Epidermal melanocyte (primary cell): ENCODE measurements at regions not wholly inside any gene's neighbourhood (a gene's known extent, or its start where the extent isn't known, plus 50 kb on each side); places are given as distances from the start of the nearest gene placed in this dataset.
"Not testable (repeated sequence)": the region's sequence is repeated elsewhere in the genome, so short reads cannot be mapped to it uniquely, and the experiment has no call there.

Experiments used
- DNase-seq: peaks from one replicate; pipeline ENCODE4 v3.0.0; 2011; ENCODE audit warnings: low spot score; ENCODE audit not compliant: insufficient read length

DNA sequence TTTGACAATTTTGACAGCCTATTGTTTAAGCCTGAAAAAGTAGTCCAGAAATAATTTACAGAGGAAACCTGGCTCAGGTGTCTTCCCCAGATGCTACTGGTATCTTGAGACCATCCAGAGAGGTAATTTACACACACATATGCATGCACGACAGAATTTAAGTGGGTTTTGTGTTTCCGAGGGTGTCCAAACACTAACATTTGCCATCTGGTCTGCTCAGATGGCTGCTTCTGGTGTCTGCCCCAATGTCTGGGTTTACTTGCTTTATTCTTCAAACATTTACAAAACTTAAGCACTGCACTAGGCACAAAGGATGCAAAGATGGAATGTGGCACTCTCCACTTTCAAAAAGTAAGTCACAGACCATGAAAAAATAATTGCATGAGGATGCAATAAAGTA lies 226.6 kb upstream of the EGLN3 start:
- no peak for DNase-seq

DNA sequence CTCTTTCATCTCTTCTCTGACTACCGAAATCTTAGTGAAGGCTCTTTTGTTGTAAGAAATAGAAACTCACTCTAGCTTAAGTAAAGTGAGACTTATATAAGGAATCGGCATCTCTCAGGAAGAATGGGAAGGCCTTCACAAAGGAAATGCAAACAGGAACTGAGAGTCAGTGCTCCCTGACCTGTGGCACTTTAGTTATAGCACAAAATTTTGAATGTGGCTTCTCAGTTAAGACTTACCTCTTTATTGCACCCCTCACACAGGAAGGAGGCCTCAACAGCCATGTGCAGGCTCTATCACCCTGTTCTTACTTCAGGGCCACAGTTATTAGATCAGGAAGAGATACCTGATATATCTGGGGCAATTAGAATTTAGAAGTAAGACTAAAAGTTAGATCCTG lies 224.7 kb upstream of the EGLN3 start:
- no peak for DNase-seq

DNA sequence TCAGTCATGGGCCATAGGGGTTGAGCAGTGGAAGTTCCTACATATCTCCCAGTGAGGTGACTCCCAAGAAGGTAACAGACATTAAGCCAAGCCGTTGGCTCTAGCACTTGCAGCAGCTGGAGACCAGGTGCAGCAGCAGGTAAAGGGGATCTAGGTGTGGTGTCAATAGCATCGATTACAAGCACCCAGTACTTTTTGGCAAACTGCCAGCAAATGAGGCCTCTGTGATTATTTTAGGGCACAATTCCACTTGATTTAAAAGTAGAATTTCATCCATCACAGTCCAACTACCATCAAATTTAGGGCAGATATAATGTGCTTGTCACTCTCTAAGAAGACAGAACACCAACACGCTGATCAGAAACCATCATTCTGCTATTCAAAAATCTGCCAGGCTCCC lies 224.1 kb upstream of the EGLN3 start:
- DNase-seq: no peak

DNA sequence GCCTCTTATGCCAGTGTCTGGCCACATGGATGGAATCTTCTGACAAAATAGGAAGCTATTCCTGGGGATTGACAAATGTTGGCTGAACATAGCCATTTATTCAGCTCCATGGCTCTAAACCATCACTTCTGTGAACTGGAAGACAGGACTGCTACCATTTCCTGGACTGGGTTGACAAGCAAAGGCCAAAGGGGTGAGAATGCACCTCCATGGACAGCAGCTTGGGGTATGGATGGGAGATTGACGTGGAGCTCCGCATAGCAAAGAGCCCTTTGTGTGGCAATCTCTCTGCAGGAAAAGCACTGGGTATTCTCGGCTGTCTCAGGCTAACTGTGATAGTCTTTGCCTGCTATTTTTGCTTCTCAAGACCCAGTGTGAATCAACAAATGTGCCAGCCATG lies 223.0 kb upstream of the EGLN3 start:
- DNase-seq: no peak

DNA sequence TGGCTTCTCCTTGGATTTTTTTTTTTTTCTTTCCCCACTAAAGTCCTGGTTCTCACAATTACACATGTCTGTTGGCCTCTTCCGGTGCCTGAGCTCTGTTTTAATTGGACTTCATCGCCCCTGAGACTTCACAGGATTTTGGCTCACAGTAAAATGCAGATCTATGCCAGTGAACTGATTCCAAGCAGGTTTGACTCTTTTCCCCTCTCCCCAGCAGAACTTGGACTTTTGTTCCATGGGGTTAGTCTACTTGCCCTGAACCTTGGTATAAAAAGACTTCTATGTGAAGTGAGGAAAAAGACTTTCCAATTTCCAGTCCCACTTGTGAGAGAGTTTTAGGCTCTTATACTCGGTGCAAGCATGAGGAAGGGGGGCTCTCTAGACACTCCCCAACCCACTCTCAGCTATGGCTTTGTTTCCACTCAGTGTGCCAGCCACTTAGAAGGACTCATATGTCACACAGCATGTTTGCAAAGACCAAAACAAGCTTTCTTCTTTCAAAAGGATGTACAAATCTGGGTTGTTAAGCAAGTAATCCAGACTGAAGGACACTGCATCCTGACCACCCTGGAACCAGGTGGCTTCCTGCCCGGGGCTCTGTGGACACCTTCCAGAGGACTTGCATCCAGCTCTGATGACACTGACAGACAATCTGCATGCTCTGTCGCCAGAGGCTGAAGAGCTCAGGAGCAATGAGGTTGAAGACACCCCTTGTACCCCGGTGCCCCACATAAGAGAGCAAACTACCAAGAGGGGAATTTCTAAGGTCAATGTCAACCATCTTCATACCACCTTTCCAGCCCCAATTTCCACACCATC lies 221.9 kb upstream of the EGLN3 start:
- no peak for DNase-seq

DNA sequence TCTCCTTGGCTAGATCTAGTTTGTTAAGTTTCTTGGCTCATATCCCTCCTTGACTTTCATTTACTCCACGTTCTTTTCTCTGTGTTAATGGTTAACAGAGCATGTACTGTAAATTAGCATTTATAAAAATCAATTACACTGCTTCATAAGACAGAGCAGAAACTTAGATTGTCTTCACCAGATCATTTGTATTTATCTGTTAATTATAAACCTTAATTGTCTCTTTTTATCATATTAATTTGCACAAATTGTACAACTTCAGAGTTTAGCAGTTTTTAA lies 221.2 kb upstream of the EGLN3 start:
- DNase-seq: no peak

DNA sequence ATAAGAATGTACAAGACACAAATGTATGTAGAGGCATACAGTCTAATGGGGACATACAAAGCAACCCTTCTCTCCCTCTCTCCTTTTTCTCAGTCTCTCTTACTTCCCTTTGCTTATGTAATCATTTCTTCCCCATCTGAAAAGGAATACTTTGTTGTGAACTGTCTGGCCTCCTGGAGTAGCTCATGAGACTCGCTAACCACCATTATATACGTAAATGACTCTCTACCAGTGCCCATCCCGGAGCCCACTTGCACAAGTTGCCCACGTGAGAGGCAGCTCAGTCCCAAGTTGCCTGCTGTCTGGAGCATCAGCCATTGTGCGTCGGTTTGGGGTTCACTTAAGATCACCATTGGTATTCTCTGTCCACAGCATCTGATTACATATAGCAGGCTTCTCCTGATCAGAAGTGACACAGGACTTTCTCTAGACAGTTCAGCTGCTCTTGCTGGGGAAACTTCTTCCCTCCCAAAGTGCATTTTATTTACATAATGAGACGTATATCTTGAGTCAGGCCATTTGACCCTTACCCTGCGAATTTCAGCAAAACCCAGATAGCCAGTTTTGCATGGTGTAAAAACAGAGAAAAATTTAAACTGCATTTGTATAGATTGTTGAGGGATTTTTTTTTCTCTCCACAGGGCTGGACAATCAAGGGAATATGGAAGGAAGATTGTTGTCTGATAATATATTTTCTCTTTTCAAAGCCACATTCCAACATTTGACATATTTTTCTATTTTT lies 220.7 kb upstream of the EGLN3 start:
- DNase-seq: no peak

DNA sequence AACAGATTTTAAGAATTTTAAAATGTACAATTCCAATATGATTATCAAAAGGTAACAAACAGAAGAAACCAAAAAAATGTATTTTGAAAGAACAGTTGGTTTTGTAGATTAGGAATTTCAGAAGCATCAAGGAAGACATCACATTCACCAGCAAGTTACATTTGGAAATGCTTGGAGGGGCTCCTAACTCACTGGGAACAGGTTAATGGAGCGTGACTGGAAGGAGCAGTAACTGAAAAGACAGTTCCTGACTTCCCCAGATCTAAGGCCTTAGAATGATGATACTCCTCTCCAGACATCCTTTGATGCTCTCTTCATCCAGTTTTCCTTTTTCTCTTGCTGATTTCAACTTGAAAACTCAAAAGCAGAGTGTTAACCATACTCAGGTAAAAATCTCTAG lies 220.0 kb upstream of the EGLN3 start:
- no peak for DNase-seq

DNA sequence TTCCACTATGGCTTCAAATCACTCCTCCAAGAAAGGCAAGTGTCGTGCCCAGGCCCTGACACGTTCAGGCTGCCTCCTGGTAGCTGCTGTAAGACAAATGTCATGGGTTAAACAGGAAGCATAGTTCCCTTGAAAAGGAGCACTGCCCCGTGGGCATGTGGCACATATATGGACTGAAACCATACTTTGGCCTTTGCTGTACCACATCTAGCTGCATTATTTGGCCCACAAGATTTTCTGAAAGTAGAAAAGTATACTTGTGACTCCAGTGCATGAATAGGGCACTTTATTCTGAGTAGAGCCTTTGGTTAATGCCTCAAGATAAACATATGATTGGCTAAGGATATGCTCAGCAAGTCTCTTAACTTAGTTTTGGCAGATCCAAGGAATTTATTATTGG lies 218.7 kb upstream of the EGLN3 start:
- DNase-seq: peak; percentile 28

DNA sequence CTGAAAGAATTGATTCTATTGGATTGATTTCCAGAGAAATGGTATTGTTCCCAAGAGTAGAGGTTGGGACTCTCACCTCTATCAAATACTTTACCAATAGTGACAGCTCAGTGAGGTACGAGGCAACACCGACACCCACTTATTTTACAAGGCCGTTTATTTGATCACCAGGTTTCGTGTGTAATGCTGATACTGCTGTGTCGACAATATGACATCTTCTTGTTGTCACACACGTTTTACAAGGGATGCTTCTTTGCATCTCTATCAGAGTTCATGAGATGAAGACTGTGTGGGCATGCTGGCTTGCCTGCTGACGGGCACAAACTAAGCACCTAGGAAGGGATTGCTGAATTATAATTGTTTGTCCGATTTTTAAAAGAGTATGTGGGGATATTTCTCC lies 217.8 kb upstream of the EGLN3 start:
- no peak for DNase-seq

DNA sequence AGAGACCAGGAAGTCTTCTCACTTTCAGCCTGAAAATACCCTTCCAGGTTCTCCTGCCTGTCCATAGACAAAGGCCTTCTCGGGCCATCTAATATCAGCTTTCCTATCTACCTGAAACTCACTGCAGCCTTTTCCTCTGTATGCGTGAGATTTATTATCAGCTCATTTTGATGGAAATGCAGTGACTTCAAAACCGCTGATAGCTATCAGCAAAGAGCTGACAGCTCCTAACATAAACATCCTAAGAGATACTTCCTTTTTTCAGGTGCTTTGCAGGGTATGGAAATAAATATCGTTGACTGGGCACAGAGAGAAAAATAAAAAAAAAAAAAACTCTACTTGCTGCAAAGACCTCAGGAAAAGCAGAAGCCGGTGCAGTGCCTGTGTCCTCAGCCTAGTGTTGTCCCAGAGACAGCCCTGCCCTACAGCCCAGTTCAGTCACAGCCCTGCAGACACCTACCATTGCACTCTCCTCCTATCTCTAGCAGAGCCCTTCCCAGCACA lies 215.0 kb upstream of the EGLN3 start:
- no peak for DNase-seq

DNA sequence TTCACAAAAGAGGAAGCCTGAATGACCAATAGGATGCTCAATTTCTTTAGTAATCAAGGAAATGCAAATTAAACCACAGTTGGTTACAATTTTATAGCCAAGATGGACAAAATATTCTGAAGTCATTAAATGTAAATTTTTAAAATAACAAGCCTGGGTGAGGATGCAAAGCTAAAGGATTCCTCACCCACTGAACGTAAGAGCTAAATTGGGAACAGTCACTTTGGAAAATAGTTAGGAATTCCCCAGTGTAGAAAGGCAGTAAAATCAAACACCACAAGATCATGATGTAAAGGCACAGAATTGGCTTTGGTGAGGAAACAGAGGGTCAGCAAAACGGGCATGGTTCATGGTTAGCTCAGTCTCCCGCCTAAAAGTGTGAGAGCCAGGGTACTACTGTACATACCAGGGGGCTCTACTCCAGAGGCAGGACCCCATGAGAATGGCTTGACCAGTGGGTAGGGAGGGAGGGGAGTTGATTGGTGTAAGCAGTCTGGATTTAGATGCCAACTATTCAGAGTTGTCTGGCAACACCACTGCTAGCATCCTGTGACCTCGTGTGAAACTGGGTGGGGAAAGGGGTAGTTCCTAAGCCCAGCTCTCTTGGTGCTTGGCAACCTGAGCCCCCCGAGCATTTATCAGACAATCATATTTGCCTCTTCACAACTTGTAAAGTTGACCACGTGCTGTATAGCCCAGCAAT lies 213.4 kb upstream of the EGLN3 start:
- no peak for DNase-seq

DNA sequence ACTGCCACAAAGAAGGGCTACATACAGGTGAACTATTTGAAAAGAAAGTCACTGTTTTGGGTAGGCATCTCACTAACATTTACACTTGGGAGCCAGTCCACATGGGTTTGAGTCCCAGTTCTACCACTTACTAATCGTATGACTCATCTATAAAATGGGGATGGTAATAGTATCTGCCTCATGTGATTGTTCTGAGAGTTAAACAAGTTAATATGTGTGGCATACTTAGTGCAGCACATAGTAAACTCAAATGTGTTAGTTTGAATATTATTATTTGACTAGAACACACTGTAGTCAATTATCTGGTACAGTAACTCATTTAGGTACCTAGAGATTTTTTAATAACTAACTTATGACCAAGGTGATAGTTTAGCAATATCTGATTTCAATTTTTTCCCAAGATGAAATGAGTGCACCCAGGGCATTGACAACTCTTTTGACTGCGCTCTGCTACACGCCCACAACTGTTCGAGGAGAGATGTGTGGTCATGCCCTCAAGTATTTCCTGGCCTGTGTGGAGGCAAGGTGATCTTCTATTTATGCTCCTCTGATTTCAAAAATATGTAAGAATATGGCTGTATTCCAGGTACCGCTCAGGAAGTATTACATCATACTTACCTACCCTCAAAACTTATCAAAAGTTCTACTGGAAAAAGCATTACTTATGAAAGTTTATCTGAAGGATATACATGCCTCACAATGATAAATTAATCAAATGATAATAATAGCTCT lies 210.6 kb upstream of the EGLN3 start:
- no peak for DNase-seq

DNA sequence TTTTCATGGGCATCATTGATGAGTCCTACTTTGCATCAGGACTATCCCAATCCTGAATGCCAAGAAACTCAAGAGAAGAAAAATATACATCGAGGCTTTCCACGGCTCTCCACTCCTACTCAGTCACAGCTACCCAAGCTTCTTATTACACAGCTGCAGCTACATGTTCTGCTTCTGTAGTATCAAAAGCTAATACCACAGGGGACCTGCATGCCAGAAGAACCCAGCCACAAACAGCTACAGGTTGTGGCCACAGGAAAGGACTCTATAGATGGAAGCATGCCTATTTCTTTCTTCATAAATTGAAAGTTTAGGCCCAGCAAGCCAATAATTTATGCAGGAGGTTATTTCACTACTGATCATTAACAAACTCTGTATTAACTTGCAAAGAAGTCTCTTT lies 209.7 kb upstream of the EGLN3 start:
- DNase-seq: no peak

DNA sequence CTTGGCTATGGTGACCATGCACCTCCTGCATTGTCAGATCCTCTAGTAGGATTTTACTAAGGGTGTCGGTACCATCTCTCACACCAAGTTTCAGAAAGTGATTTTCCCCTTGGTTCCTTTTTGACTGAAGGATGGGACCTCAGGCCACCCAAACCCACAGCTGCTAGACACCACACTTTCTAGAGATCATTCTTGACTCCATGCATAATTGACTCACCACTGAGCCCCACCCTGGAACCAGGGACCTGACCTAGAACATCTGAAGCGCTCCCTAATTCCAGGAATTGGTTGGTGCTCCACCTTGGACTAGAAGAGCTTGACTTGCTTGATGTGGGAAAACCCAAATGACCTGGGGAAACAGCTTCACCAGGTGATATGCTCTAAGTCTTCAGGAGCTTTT lies 206.8 kb upstream of the EGLN3 start:
- no peak for DNase-seq

DNA sequence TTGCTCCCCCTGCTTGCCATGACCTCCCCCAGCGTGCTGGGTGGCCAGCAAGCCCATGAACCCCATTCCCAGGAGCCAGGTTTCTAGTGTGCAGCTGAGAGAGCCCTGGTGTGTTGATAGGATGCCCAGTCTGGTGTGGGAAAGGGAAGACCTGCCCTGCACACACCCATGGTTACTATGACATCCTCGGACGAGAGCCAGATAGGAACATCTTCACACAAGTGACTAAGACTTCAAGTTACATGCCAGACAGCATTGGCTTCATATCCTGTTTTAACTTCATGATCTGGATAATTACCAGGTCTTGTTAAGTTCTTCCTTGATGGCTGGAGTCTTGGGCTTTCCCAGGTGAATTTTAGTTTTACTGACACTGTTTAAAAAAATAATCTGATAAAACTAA lies 196.6 kb upstream of the EGLN3 start:
- no peak for DNase-seq

DNA sequence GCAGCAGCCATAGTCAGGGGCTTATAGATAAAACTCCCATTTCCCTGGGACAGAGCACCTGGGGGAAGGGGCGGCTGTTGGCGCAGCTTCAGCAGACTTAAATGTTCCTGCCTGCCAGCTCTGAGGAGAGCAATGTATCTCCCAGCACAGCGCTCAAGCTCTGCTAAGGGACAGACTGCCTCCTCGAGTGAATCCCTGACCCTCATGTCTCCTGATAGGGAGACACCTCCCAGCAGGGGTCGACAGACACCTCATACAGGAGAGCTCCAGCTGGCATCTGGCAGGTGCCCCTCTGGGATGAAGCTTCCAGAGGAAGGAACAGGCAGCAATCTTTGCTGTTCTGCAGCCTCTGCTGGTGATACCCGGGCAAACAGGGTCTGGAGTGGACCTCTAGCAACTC lies 189.3 kb upstream of the EGLN3 start:
- not testable (repeated sequence) for DNase-seq

DNA sequence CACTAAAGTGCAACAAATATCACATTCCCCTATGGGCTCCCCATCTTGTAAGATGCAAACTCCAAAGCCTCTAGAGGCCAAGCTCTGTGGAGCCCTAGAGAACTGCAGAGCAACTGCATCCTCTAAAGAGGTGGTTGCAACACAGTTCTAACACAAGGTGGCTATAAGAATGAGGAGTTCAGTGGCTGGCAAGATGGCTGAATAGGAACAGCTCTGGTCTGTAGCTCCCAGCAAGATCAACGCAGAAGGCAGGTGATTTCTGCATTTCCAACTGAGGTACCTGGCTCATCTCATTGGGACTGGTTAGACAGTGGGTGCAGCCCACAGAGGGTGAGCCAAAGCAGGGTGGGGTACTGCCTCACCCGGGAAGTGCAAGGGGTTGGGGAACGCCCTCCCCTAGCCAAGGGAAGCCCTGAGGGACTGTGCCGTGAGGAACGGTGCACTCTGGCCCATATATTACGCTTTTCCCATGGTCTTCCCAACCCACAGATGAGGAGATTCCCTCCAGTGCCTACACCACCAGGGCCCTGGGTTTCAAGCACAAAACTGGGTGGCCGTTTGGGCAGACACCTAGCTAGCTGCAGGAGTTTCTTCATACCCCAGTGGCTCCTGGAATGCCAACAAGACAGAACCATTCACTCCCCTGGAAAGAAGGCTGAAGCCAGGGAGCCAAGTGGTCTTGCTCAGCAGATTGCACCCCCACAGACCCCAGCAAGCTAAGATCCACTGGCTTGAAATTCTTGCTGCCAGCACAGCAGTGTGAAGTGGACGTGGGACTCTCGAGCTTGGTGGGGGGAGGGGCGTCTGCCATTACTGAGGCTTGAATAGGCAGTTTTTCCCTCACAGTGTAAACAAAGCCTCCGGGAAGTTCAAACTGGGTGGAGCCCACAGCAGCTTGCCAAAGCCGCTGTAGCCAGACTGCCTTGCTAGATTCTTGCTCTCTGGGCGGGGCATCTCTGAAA lies 188.6 kb upstream of the EGLN3 start:
- not testable (repeated sequence) for DNase-seq

DNA sequence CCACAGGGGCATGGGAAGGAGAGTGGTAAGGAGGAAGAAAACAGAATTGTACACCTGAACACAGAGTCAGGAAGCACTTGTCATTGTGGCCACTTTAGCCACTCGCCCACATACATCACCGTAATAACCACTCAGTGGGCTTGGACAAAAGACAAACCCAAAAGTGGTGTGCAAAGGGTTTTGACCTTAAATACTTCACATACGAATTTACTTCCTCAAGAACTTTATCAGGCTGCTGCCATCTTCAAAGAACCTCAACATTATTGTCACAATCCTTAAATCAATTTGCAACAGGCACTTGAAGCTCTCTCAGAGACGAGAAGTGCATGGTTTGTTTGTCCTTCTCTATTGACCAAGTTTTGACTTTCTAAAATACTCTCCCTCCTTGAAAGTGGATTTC lies 187.3 kb upstream of the EGLN3 start:
- DNase-seq: no peak

DNA sequence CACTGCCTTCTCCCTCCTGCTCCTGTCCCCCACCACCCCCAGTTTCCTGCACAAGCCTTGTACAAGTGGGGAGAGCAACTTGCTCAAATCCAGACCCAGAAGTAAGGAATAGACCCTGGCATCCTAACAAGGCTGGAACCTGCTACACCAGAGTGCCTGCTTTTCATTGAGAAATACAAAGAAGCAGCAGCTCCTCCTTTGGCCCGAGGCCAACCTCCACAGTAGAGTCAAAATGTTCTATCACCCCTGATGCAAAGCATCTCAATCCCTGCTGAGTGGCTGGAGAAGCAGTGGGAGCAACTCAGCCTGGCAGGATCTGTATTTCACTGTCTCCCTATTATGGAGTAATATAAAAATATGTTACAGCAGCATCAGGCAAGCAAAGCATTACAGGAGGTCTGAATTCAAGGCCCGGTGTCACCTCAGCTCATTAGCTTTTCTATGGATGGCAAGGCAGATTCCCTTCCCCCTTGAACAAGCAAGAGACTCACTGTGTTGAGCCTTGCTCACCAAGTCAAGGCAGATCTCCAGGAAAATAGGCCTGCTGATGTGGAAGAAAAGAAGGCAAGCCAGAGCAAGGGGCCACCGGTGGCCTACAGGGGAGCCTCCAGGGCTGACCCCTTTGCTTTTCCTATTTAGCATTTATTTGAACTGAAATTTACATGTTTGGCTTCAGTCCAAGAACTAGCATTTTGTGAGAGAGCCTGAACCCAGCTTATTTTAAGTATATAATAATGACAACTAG lies 186.3 kb upstream of the EGLN3 start:
- DNase-seq: no peak
